ENCODE measurements at regions not wholly inside any gene's neighbourhood (a gene's known extent, or its start where the extent isn't known, plus 50 kb on each side); places are given as distances from the start of the nearest gene placed in this dataset.
"Not testable (repeated sequence)": the region's sequence is repeated elsewhere in the genome, so short reads cannot be mapped to it uniquely, and the experiment has no call there.

DNA sequence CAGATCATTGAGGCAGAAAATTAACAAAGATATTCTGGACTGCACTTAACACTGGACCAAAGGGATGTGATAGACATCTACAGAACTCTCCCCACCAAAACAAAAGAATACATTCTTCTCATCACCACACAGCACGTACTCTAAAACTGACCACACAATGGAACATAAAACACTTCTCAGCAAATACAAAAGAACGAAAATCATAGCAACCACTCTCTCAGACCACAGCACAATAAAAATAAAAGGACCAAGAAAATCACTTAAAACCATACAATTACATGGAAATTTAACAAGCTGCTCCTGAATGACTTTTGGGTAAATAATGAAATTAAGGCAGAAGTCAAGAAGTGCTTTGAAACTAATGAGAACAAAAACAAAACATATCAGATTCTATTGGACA is 254.0 kb upstream of the STXBP6 start:
- no peak for DNase-seq

DNA sequence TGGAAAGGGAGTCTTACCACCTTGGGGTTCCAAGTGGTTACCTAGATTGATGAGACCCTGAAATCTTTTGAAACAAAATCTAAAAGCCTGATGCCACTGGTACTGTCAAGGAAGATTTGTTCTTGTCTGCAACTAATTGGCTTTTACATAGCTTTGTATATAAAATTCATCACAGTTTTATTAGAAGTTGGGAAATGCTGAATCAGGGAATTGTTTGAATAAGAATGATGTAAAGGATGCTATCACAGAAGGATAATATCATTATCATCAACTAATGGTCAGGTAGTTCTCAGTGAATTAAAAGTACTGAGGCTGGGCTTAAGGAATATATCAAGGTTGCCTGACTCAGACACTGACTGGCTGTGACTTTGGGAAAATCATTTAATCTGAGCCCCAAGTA is 248.3 kb upstream of the STXBP6 start:
- DNase-seq = no peak

DNA sequence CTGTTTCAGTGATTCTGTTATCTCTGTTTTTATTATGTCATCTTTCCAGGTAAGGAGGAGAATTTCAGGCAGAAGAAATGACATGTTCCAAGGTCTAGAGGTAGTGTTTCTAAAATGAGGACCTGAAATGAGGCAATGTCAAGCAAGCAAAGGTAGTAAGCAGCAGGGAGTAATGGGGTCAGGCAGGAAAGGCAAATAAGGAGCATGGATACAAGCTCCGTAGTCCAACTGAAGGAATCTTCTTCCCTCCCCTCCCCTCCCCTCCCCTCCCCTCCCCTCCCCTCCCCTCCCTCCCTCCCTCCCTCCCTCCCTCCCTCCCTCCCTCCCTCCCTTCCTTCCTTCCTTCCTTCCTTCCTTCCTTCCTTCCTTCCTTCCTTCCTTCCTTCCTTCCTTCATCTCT is 240.2 kb upstream of the STXBP6 start:
- DNase-seq = not testable (repeated sequence)

DNA sequence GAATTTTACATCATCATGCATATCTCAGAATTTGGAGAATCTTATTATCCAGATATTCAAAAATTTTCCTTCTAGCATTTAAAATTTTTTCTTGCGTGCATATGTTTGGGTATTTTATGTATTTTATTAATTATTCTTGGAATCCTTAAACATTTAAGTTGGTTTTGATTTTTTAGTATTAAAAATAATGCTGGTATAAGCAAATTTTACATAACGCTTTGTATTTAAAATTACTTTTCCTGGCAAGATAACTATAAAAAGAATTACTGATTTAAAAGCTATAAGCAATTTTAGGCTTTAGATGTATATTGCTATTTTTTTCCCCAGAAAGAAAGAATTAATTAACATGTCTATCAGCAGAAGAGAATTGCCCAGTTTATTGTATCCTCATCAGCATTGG is 224.6 kb upstream of the STXBP6 start:
- no peak for DNase-seq

DNA sequence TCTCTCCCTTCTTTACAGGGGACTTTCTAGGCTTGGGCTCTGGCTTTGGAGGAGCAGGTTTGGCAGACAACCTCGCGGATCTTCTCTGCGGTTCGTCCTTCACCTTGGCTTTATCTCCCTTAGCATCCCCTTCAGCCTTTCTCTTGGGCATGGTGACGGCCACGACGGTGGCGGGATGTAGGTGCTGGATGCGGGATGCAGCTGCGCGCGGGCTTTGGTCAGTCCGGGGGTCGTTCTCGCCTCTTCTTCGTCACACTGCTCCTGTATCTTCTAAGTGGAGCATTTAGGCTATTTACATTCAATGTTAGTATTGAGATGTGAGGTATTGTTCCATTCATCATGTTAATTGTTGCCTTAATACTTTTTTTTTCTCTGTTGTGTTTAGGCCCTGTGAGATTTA is 217.2 kb upstream of the STXBP6 start:
- no peak for DNase-seq

DNA sequence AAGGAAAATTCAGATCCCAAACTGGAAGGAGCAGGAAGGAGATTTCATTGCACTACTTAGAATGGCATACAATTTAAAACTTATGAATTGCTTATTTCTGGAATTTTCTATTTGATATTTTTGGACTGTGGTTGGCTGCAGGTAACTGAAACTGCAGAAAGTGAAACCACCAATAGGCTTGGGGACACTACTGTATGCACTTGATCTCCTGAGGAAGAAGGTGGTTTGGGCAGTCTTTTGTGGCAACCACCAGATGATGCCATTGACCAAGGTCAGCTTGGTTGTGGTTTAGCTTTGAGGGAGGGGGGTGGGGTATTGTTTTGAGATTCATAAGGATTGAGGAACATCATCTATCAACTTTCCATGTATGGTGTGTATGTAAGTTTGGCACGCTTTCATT is 209.5 kb upstream of the STXBP6 start:
- no peak for DNase-seq

DNA sequence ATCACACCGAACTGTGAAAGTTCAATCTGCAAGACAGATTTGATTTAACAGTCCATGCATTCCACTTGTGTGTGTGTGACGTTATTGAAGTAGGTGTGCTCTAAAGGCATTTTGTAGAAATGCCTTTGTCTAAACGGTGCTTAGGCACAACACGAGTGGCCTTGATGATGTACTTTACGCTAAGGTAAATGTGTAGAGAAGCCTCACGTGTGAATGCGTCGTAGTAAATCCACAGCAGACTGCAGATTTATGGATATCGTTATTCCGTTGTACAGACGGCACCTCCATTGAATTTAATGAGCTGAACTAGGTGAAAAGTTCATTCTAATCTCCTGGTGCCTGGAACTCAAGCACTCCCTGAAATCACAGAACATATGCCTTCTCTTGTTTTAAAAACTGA is 202.8 kb upstream of the STXBP6 start:
- no peak for DNase-seq

DNA sequence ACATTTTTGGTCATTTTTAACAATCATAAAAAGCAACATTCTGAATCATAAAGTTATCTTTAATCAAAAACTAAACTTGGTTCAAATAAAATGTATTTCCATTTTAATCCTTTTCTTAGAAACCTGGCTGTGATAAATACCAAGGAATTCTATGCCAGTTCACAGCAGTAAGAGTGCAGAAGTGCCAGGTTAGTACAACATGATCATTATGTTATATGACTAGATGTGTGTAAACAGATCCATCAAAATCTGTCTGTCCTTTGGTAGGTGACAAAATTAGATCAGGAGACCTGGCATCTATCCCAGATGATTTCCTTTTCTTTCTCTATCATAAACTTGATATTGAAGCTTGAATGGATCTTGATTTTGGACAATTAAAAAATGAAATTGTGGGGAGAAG is 200.6 kb upstream of the STXBP6 start:
- no peak for DNase-seq

DNA sequence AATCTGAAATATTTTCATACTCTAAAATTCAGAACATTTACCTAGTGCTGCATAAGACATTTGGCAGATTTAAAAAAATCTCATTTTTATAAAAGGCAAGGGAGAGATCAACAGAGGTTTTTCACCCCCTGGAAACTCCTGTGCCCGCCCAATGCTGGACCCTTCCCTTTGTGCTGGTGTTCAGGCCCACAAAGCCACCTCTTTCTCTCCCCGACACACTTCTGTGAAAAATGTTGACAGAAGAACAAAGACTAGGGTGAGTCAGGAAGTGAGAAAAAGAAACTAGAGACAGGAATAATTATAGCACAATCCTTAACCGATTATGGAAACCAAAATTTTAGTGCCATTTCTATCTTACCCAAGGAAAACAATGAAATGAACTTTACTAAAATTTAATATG is 197.7 kb upstream of the STXBP6 start:
- no peak for DNase-seq

DNA sequence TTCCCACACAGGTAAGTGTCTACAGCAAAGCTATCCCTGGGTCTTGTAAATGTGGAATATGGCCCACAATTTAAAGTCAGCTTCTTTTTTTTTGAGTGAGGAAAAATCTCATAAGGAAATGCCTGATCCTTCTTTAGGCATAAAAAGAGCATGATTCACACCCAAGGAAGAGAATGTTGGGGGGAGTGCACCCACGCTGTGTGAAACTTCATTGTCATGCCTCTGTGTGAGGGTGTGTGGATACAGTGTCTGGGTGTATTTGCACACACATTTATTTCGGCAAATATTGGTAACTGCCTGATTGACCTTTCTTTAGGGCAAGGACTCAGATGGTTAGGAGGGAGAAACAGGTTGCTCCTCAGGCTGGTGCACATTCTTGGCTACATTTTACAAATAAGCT is 196.8 kb upstream of the STXBP6 start:
- DNase-seq = no peak

DNA sequence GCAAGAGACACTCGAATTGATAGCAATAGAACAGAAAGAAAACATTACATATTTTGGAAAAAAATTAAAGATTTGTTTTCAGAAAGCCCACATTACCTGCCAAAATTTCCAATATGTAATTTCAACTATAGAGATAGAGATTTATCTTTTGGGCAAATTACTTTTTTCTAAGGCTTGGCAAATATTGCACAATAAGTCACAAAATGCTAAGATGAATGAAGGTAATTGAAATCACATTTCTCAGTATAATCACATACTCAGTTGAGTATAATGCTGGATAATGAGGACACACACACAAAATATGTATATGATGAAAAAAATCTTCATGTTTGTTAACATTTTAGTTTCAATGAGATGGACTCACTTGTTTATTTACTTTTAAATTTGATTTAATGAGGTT is 189.2 kb upstream of the STXBP6 start:
- no peak for DNase-seq

DNA sequence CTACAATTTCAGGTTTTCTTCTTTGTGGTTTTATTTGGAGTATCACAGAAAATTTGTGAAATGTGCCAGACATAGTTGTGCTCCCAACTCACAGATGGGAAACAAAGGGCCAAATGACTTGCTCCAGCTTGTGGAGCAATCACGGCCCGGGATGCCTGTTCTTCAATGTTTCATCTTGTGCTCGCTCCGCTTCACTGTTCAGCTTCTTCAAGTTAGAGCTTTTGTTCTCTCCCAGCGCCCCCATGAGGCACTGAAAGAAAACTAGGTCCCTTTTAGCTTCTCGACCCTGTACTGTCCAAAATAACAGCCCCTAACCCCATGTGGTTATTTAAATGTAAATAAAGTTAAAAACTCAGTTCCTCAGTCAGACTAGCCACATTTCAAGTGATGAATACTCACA is 187.9 kb upstream of the STXBP6 start:
- peak; percentile 5 for DNase-seq

DNA sequence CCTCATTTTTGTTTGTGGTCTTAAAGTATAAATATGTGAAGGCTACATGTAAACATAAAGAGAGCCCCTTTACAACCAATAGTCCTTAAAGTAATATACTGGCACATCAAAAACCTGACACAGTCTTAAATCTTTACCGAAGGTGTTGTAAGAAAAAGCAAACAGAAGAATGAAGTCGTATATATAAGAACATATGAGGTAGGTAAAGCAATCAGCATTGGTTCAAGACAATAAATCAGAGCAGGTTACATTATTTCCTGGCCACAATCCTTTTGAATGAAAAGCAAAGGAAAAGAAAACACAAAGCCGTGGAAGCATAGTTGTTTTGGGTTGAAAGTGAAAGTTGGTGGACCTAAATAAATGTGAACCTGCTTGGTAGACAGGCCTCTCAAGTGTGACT is 183.7 kb upstream of the STXBP6 start:
- no peak for DNase-seq

DNA sequence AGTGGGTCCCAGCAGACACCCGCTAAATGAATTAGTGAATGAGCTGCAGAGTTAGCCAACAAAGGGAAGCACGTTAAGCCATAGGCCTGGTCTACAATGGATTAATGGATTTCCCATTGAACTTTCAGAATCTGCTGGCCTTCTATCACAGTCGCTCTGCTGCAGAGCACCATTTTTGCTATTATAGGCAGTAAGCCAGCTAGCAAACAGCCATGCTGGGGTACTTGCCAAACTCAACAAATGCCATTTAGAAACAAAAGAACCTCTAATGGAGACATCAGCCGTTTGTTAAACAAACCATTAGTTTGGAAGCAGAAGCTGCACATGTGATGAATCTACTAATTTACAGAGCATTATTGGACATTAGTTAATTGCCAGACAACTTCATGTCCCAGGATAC is 181.1 kb upstream of the STXBP6 start:
- DNase-seq = no peak

DNA sequence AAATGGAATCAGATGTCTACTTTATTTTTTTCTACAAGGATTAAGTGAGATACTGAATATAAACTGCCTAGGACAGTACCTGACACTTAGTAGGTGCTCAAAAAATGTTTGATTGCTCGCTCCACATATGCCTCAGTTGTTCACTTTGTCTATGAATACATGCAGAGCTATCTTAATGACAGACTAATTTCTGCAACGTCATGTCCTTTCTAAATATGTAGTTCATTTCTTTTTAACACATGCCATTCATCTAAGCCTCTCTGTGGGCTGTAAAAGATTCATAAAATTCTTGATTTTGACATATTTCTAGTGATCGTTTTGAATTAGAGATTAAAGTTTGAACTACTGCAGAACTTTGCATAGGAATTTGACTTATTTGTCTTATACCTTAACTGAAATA is 176.3 kb upstream of the STXBP6 start:
- DNase-seq = no peak

DNA sequence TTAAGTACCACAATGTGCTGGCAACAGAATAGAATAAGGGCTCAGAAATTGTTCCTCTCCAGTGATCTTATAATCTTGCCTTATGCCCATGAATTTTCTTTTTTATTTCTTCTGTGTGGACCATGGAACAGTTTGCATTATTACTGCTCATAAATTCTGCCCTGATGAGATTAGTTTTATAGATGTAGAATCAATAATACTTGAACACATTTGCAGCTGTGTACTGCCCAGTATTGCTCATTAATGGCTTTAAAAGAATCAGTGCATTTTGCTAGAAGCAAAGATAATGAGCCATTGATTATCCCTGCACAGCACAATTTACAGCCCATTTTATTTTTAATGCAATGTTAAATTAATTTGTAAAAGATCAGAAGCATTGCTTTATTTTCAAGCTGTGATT is 172.3 kb upstream of the STXBP6 start:
- no peak for DNase-seq

DNA sequence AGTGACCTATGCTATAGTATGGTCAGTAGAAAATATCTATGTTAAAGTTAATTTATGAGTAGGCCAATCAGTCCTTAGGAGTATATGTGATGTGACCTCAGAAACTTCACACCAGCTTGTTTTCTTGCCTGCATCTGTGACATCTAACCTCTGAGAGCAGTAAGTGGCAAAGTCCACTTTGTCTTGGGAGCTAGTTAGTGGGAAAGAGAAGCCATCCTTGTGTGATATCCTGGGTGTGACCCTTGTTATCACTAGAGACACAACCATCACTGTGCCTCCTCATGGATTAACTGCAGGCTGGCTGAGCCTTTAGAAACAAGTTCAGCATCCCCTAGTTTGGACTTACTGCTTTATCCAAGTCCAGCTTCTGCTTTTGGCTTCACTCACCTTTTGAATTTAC is 170.6 kb upstream of the STXBP6 start:
- no peak for DNase-seq

DNA sequence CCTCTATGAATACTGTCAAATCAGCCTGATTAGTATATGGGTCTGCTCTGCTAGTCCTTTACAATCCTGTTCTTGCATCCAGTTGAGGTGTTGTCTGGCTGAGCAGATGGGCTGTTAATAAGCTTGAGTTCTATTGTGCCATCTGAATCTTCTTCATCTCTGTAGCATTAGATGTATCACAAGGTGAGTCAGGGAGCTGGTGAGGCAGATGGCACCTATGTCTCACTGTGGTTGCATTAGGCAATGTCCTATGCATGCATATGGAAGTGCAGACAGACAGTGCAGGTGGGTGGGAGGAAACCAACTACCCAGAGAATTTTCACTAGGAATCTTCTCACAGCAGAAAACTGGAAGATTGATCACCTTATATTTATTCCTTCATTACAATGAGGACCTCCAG is 165.7 kb upstream of the STXBP6 start:
- no peak for DNase-seq

DNA sequence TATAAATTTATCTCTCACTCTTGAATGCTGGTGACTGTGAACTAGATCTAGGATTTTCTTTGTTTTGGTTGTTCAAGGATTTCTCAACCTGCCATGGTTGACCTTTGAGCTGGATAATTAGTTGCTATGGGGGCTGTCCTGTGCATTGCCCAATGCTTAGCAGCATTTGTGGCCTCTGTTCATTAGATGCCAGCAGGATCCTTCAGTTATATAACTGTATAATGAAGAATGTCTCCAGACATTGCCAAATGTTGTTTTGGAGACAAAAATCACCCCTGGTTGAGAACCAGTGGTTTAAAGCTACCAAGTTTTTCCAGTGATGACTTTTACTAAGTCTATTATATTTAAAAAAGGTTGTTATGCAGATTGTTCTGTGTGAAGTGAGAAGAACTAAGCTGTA is 147.9 kb upstream of the STXBP6 start:
- no peak for DNase-seq

DNA sequence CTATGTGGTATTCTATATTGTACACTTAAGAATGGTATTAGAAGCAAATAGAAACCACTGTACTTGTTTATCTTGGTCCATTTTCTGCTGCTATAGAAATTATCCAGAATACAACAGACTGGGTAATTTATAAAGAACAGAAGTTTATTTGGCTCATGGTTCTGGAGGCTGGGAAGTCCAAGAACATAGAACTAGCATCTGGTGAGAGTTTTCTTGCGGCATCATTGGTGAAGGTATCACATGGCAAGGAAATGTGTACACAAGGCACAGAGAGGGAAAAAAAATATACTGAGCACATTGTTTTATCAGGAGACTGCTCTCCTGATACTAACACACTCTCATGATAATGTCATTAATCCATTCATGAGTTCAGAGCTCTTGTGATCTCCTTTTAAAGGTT is 130.3 kb upstream of the STXBP6 start:
- no peak for DNase-seq

DNA sequence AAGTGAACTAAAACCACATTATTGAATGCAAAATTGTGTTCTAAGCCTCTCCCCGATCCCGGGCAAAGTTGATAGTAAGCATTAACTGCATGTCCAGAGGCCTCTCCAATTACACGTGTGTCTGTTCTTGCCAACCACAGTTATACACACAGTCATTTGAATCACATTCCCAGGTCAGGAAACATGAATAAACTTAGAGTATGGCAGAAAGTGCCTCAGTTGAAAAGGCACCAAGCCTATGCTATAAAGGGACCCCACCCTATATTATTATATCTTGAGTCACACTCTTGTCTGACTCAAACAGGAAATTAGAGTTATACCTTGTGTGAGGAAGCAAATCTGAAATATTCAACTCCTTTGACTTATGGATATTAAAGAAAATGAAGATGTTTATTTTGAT is 128.3 kb upstream of the STXBP6 start:
- DNase-seq = no peak

DNA sequence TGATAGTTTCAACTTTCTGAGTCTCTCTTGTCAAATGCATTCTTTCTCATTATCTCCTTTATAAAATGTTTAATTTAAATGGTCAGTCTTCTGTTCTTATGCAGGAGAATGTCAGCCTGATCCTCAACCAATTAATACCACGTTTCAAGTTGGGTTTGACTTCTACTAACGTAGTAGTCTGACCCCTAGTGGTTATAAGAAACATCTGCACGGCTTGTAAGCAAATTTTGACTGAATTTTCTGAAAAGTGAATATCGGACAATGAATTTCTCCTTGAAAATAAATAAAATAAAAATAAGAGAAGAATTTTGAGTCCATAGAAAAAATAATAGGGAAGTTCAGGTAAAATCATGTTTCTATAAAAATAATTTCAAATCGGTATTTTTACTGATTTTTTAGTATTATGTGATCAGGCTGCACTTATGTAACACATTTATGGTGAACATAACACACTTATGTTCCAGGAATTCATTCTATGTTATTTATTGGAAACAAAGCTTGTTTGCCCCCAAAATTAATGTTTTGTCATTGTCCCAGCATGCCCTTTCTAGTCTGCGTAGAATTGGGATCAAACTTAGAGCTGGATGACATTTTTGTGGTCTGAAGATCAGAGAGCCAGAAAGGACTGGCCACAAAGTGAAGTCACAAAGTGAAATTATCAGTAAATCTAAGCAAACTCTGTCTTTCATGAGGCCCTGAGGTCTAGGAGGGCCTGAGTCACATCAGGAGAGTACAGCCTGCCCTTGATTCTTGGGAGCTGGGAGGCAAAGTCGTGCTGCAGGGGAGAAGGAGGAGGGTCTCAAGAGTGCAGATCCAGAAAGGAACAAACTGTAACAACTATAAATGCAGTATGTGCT is 101.2 kb upstream of the STXBP6 start:
- peak; percentile 86 for DNase-seq

DNA sequence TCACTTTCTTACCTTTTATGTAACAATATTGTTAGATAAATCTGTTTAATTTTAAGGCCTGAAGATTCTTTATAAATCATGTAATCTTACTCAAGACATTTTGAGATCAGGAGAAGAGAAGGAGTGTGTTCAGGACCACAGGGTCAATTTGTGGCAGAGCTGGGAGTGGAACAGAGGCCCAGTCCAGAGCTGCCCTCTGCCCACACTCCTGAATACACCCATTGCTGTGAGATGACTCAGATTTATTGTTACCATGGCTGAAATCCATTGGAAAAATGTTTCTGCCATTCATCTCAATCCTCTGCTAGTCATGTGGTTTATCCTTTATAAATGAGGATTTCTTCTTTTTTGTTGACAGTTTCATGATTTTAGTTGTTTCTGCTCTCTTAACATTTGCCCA is 100.5 kb upstream of the STXBP6 start:
- no peak for DNase-seq

DNA sequence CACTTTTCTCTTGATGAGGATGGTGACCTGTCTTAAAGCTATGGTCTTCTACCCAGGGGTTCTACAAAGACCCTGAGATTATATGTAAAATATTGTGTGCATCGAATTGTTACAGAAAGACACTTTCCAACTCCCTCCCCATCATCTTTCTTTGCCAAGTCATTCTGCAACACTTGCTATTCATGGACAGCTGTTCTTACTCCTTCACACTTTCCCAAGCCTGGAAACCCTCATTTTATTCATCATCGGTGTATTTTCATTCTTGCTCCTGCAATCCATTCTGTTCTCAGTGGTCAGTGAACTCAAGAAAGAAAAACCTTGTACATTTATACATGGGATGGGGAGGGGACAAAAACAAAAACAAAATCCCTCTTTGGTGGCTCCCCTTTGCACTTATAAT is 90.5 kb upstream of the STXBP6 start:
- DNase-seq = no peak

DNA sequence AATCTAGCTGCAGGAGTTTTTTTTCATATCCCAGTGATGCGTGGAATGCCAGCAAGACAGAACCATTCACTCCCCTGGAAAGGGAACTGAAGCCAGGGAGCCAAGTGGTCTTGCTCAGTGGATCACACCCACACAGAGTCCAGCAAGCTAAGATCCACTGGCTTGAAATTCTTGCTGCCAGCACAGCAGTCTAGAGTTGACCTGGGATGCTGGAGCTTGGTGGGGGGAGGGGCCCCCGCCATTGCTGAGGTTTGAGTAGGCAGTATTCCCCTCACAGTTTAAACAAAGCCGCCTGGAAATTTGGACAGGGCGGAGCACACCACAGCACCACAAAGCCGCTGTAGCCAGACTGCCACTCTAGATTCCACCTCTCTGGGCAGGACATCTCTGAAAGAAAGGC is 86.9 kb upstream of the STXBP6 start:
- DNase-seq = no peak

DNA sequence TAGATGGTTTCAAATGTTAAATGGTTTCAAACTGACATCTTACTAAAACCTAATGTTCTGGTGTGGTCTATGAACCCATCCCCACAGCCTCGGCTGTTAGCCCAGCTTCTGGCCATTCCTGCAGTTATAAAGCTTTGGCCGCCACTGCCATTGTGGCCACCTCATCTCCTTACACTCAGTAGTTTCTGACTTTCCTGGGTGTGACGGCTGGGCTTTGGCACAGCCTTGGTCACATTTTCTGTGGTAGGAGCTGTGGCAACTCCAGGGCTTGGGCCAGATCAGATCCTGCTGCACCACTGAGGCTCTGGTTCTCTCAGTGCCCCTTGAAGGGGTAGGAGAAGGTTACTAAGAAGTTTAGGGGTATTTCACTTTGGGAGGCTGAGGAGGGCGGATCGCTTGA is 84.2 kb upstream of the STXBP6 start:
- DNase-seq = no peak
